Right ventricle myocardium inferior (tissue), 1 donor: ENCODE measurements at regions not wholly inside any gene's neighbourhood (a gene's known extent, or its start where the extent isn't known, plus 50 kb on each side); places are given as distances from the start of the nearest gene placed in this dataset.

Source experiments
- ATAC-seq: fragments of 200-7000 bp; cut with Tn5 transposase; one replicate; pipeline ENCODE4 v1.9.1; 2020; ENCODE audit warnings: mild to moderate bottlenecking, moderate library complexity
- DNase-seq: peaks from one replicate; pipeline ENCODE4 v3.0.0; 2021; ENCODE audit errors: missing footprints
- intact Hi-C: fragments of 100-400 bp; cut with DNase I; formaldehyde crosslinking; loops from one replicate; pipeline ENCODE4 v1.11.0; 2022
- donor health status: DM: no; HTN: yes; CAD: no; lungs with severe emphysema.

- DNase-seq (no peak), ATAC-seq (no peak)
- intact Hi-C loops = no loop called here
Observed at GRCh38 chr10:128908499-128908898, 558.5 kb upstream of the MGMT start.

- intact Hi-C loops = no loop called here
- no peak for ATAC-seq
- DNase-seq = no peak
Observed at GRCh38 chr10:128912568-128913311, 554.3 kb upstream of the MGMT start.

- intact Hi-C loops = no loop called here
- ATAC-seq (peak; percentile 86), DNase-seq (no peak)
Observed at GRCh38 chr10:128914681-128915080, 552.4 kb upstream of the MGMT start.

- intact Hi-C loops = no loop called here
- DNase-seq (no peak), ATAC-seq (peak; percentile 57)
Observed at GRCh38 chr10:128915630-128916029, 551.4 kb upstream of the MGMT start.

- DNase-seq (no peak), ATAC-seq (peak; percentile 47)
- intact Hi-C loops = no loop called here
Observed at GRCh38 chr10:128916383-128916782, 550.7 kb upstream of the MGMT start.

- DNase-seq = no peak
- intact Hi-C loops = no loop called here
- no peak for ATAC-seq
Observed at GRCh38 chr10:128921389-128922022, 545.5 kb upstream of the MGMT start.

- DNase-seq = no peak
- ATAC-seq = peak; percentile 53
- intact Hi-C loops = no loop called here
Observed at GRCh38 chr10:128922172-128922571, 544.9 kb upstream of the MGMT start.

GRCh38 chr10:128922619-128923196, 544.3 kb upstream of the MGMT start:
- no peak for ATAC-seq
- intact Hi-C loops = no loop called here

GRCh38 chr10:128924918-128925317, 542.1 kb upstream of the MGMT start:
- no peak for ATAC-seq
- intact Hi-C loops = loop anchor here (5.0 kb wide), 1 partner anchor 97 kb away; no protein-coding TSS in a partner anchor
- DNase-seq = no peak

More at GRCh38 chr10:128922619-128923196, 544.3 kb upstream of the MGMT start:
- no peak for DNase-seq

GRCh38 chr10:128926711-128927110, 540.3 kb upstream of the MGMT start:
- peak; percentile 83 for DNase-seq
- intact Hi-C loops = loop anchor here (5.0 kb wide), 1 partner anchor 96 kb away; no protein-coding TSS in a partner anchor
- peak; percentile 75 for ATAC-seq

GRCh38 chr10:128927497-128928161, 539.4 kb upstream of the MGMT start:
- intact Hi-C loops = loop anchor here (5.0 kb wide), 1 partner anchor 95 kb away; no protein-coding TSS in a partner anchor
- ATAC-seq = peak; percentile 82
- peak; percentile 81 for DNase-seq

- DNase-seq (no peak), ATAC-seq (no peak)
- intact Hi-C loops = loop anchor here (5.0 kb wide), 1 partner anchor 94 kb away; no protein-coding TSS in a partner anchor
Observed at GRCh38 chr10:128928231-128928836, 538.7 kb upstream of the MGMT start.

- no peak for DNase-seq
- no peak for ATAC-seq
- intact Hi-C loops = loop anchor here (5.0 kb wide), 1 partner anchor 93 kb away; no protein-coding TSS in a partner anchor
Observed at GRCh38 chr10:128929131-128929530, 537.9 kb upstream of the MGMT start.

GRCh38 chr10:128929767-128930166, 537.3 kb upstream of the MGMT start:
- intact Hi-C loops = loop anchor here (5.0 kb wide), 1 partner anchor 93 kb away; no protein-coding TSS in a partner anchor
- ATAC-seq (peak; percentile 58), DNase-seq (no peak)

GRCh38 chr10:128930515-128930914, 536.5 kb upstream of the MGMT start:
- intact Hi-C loops = no loop called here
- DNase-seq = no peak
- ATAC-seq = no peak

GRCh38 chr10:128932071-128932820, 534.8 kb upstream of the MGMT start:
- ATAC-seq = no peak
- no peak for DNase-seq
- intact Hi-C loops = no loop called here

GRCh38 chr10:128934492-128934891, 532.5 kb upstream of the MGMT start:
- DNase-seq (no peak), ATAC-seq (no peak)
- intact Hi-C loops = no loop called here

GRCh38 chr10:128936392-128936791, 530.6 kb upstream of the MGMT start:
- intact Hi-C loops = no loop called here
- no peak for ATAC-seq
- DNase-seq = no peak
